ENCODE measurements at regions not wholly inside any gene's neighbourhood (a gene's known extent, or its start where the extent isn't known, plus 50 kb on each side); places are given as distances from the start of the nearest gene placed in this dataset.

DNA sequence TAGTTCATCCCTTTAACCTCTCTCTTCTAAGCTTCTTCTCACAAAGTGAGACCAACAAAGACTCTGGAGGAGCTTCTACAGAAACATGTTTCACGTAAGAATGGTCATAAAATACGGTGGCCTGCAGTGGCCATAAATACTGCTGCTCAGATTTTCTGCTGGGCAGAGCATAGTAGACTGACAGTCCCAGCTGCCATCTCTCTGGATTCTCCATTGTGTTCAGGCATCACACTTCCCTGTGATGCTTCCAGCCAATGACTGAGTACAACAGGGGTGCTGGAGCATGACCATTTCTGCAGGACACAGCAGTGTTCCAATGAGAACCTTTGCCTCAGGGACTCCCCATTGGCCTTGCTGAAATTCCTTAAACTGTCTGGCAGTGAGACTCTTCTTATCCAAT is 392.6 kb downstream of the MMUT start:
- Mint-ChIP-seq H3K27ac (no peak overlapping the region), H3K36me3 (ENCODE audit: low read depth) (no peaks in the 10 kb centered on the region), H3K4me3 (ENCODE audit: low read depth) (no peak overlapping the region), H3K27me3 (ENCODE audit: low read depth) (no peaks in the 10 kb centered on the region), H3K9me3 (peaks cover 10% of the 10 kb centered on the region), H3K4me1 (ENCODE audit: low read depth) (no peaks in the 10 kb centered on the region)
- no peak for DNase-seq (ENCODE audit: low spot score)
- intact Hi-C loops (cut with micrococcal nuclease) = no loop called here

DNA sequence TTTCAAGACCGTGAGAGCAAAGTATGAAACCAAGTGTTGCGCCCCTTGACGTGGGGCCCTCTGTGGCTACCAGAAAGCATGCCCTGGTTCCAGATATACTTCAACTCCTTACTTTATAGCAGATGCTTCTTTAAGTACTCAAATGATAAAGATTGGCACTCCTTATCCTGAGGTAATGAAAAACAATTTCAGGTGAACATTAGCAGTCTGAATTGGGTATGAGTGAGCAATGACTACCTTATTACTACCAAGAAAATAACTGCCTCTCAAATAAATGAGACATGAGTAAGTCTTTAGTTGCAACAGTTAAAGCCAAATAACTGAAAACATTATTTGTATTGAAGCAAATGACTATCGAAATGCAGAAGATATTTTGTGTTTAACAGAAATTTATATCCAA is 408.7 kb downstream of the MMUT start:
- no peaks in the 10 kb centered on the region for H3K27me3 Mint-ChIP-seq (ENCODE audit: low read depth)
- no peaks in the 10 kb centered on the region for H3K36me3 Mint-ChIP-seq (ENCODE audit: low read depth)
- intact Hi-C loops (cut with micrococcal nuclease) = no loop called here
- peaks cover 22% of the 10 kb centered on the region for H3K9me3 Mint-ChIP-seq
- H3K27ac Mint-ChIP-seq = no peak overlapping the region
- H3K4me3 Mint-ChIP-seq (ENCODE audit: low read depth) = no peak overlapping the region
- DNase-seq (ENCODE audit: low spot score) = no peak
- H3K4me1 Mint-ChIP-seq (ENCODE audit: low read depth) = no peaks in the 10 kb centered on the region

DNA sequence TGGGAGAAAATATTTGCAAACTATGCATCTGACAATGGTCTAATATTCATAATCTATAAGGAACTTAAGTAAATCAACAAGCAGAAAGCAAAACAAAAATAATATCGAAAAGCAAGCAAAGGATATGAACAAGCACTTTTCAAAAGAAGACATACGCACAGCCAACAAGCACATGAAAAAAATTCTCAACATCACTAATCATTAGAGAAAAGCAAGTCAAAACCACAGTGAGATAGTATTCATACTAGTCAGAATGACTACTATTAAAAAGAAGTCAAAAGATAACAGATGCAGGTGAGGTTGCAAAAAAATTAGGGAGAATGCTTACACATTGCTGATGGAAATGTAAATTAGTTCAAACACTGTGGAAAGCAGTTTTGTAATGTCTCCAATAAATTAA is 410.2 kb downstream of the MMUT start:
- H3K27me3 Mint-ChIP-seq (ENCODE audit: low read depth) = no peaks in the 10 kb centered on the region
- no peaks in the 10 kb centered on the region for H3K4me1 Mint-ChIP-seq (ENCODE audit: low read depth)
- no peak for DNase-seq (ENCODE audit: low spot score)
- no peak overlapping the region for H3K27ac Mint-ChIP-seq
- H3K9me3 Mint-ChIP-seq = peaks cover 24% of the 10 kb centered on the region
- no peaks in the 10 kb centered on the region for H3K36me3 Mint-ChIP-seq (ENCODE audit: low read depth)
- intact Hi-C loops (cut with micrococcal nuclease) = no loop called here
- H3K4me3 Mint-ChIP-seq (ENCODE audit: low read depth) = no peak overlapping the region

DNA sequence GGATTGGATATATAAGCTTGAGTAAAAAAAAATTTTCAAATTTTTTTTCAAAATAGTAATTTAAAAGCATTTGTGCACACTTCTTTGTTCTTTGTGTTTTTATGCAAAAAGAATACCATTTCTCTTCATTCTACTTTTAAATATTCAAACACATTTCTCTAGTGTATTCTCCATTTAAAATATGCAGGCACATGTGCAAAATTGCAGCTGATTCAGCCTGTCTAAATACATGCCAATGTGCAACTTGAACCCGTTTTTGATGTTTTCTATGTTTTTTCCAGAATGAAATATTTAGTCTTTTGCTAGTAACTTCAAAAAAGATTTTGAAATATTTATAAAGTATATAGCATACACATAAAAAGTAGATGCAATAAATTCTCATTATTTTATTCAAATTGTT is 411.8 kb downstream of the MMUT start:
- Mint-ChIP-seq H3K4me3 (ENCODE audit: low read depth) (no peak overlapping the region), H3K4me1 (ENCODE audit: low read depth) (no peaks in the 10 kb centered on the region), H3K36me3 (ENCODE audit: low read depth) (no peaks in the 10 kb centered on the region), H3K27me3 (ENCODE audit: low read depth) (no peaks in the 10 kb centered on the region), H3K27ac (no peak overlapping the region), H3K9me3 (peaks cover 20% of the 10 kb centered on the region)
- intact Hi-C loops (cut with micrococcal nuclease) = no loop called here
- no peak for DNase-seq (ENCODE audit: low spot score)

DNA sequence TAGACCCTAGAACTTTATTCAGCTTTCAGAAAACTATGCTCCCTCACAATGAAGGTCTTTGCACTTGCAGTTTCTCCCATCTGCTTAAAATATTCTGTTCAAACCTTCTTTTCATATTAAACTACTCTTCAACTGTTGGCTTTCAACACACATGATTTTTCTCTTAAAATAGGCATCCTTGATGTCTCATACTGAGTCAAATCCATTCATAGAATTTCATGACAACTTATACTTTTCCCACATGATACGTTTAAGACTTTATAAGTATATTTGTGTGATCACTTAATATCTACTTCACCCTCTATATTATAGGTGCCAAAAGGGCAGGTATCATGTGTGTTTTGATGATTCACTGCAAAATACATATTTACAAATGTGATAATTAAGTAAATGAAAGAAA is 412.5 kb downstream of the MMUT start:
- H3K27me3 Mint-ChIP-seq (ENCODE audit: low read depth) = no peaks in the 10 kb centered on the region
- no peak overlapping the region for H3K4me3 Mint-ChIP-seq (ENCODE audit: low read depth)
- no peaks in the 10 kb centered on the region for H3K4me1 Mint-ChIP-seq (ENCODE audit: low read depth)
- H3K9me3 Mint-ChIP-seq = peaks cover 19% of the 10 kb centered on the region
- intact Hi-C loops (cut with micrococcal nuclease) = no loop called here
- H3K27ac Mint-ChIP-seq = no peak overlapping the region
- no peaks in the 10 kb centered on the region for H3K36me3 Mint-ChIP-seq (ENCODE audit: low read depth)
- no peak for DNase-seq (ENCODE audit: low spot score)

DNA sequence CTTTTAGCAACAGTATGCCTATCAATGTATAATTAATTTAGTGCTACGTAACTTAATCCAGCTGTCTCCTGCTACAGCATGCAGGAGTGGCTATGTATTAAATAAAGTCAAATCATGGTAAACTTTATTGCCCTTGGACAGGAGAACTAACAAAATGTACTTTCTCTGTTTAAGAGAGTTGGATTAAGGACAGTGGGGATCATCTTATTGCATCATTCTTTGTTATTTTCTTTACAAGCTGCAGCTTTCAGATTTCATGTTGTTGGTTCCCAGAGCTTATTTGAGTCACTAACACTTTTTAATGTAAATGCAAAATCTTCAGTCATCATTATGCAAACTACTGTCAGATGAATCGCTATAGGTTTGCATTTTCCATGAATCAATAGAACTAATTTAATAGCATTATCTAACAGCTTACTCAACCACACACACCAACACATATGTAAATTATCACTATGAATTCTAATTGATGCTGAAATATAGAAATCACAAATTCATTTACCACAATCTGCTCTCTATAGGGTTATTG is 424.7 kb downstream of the MMUT start:
- H3K27ac Mint-ChIP-seq = no peak overlapping the region
- intact Hi-C loops (cut with micrococcal nuclease) = no loop called here
- no peaks in the 10 kb centered on the region for H3K4me1 Mint-ChIP-seq (ENCODE audit: low read depth)
- H3K9me3 Mint-ChIP-seq = peaks cover 6% of the 10 kb centered on the region
- no peaks in the 10 kb centered on the region for H3K27me3 Mint-ChIP-seq (ENCODE audit: low read depth)
- no peaks in the 10 kb centered on the region for H3K36me3 Mint-ChIP-seq (ENCODE audit: low read depth)
- no peak overlapping the region for H3K4me3 Mint-ChIP-seq (ENCODE audit: low read depth)
- no peak for DNase-seq (ENCODE audit: low spot score)

DNA sequence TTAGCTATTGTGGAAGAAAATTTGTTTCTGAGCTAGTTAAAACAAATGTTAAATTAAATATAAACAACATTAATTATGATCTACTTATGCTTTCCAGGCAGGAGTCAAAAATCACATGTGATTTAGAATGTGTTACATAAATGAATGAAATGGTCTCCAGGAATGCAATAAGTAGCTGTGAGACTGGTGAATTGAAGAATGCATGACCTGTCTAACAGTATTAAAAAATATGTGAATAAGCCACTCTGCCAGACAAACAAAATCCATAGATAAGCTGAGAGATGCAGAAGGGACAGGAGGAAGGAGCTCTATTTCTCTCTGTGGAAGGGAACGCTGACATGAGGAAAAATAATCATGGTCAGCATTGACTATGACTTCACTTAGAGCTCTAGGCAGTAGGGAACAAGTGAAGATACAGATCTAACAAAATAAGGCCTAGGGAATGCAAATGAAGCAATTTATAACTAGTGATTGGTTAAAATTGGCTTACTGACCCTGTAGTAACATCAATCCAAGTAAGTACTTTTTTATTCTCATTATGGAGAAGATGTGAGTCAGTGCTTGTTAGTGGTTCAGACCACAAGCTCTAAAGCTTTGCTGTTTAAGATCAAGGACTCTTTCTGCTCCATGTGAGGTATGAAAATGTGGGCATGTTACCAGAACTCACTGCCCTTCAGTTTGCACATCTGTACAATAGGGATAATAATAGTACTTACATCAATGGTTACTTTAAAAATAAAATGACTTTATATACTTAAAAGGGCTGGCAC is 432.6 kb downstream of the MMUT start:
- H3K4me1 Mint-ChIP-seq (ENCODE audit: low read depth) = no peaks in the 10 kb centered on the region
- no peaks in the 10 kb centered on the region for H3K36me3 Mint-ChIP-seq (ENCODE audit: low read depth)
- intact Hi-C loops (cut with micrococcal nuclease) = no loop called here
- no peak overlapping the region for H3K27ac Mint-ChIP-seq
- H3K9me3 Mint-ChIP-seq = peaks cover 8% of the 10 kb centered on the region
- H3K4me3 Mint-ChIP-seq (ENCODE audit: low read depth) = no peak overlapping the region
- DNase-seq (ENCODE audit: low spot score) = no peak
- H3K27me3 Mint-ChIP-seq (ENCODE audit: low read depth) = no peaks in the 10 kb centered on the region

DNA sequence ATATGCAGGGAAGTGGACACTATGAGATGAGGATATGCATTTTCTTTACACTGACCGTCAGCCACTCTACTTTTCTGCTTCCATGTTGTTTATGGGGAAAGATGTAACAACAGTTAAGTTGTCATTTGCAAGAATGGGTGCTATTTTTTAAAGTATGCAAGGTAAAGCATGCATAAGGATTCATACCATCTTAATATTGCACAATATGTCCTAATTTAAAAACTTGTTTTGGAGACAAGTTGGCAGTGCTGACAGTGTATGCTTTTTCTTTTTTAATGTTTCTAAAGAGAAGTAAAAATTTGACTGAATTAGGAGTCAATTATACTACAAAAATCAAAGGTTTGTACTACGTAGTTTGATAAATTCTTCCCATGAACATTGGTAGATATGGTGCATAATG is 435.4 kb downstream of the MMUT start:
- DNase-seq (ENCODE audit: low spot score) = no peak
- no peak overlapping the region for H3K27ac Mint-ChIP-seq
- intact Hi-C loops (cut with micrococcal nuclease) = no loop called here
- H3K4me3 Mint-ChIP-seq (ENCODE audit: low read depth) = no peak overlapping the region
- peaks cover 19% of the 10 kb centered on the region for H3K9me3 Mint-ChIP-seq
- no peaks in the 10 kb centered on the region for H3K4me1 Mint-ChIP-seq (ENCODE audit: low read depth)
- no peaks in the 10 kb centered on the region for H3K27me3 Mint-ChIP-seq (ENCODE audit: low read depth)
- no peaks in the 10 kb centered on the region for H3K36me3 Mint-ChIP-seq (ENCODE audit: low read depth)

DNA sequence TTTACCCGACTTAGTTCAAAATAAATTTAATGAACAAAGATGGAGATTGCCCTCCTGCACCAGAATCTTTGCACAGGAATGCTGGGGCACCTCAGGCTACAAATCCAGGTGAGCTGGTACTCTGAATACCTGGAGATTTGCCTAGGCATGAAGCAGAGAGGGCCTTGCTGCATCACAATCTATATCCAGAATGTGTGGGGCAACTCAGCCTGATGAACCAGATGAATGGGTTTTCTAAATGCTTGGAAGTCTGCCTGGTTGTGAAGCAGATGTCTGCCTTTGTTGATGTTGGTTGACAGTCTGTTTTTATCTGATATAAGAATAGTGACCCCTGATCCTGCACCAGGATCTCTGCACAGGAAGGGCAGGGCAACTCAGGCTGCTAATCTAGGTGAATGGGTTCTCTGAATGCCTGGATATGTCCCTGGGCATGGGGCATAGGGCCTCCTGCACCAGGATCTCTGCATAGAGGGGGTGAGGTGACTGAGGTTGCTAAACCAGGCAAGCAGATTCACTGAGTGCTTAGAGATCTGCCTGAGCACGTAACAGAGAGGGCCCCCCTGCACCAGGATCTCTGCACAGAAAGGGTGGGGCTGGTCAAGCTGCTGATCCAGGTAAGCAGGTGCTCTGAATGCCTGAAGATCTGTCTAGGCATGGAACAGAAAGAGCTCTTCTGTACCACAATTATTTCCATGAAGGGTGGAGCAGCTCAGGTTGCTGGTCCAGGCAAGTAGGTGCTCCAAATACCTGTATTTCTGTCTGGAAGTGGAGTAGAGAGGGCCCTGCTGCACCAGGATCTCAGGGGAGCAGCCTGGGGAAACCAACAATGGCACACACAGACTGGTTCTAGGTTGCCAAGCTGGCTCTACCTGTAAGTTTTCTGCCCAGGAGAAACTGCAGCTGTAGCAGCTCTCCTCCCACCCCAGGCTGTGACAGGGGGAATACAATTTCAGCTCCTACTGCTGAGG is 437.5 kb downstream of the MMUT start:
- no peak overlapping the region for H3K4me3 Mint-ChIP-seq (ENCODE audit: low read depth)

DNA sequence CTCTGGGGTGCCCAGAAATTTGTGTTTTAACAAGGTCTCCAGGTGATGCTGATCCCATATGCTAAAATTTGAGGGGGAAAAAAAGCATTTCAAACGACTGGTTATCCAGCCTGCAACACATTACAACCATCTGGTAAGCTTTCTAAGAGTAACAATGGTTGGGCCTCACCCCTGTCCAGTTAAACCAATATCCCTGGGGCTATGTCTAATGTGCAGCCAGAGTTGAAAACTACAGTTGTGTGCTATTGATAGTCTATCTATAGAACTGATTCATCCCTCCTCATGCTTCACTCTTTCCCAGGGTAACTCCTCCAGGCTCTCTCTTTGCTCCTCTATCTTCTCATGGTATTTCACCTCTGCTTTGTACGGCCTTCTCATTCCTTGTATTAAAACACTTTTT is 458.3 kb downstream of the MMUT start:
- H3K36me3 Mint-ChIP-seq (ENCODE audit: low read depth) = no peaks in the 10 kb centered on the region
- intact Hi-C loops (cut with micrococcal nuclease) = no loop called here
- H3K27me3 Mint-ChIP-seq (ENCODE audit: low read depth) = no peaks in the 10 kb centered on the region
- no peak overlapping the region for H3K27ac Mint-ChIP-seq
- no peaks in the 10 kb centered on the region for H3K4me1 Mint-ChIP-seq (ENCODE audit: low read depth)
- no peak overlapping the region for H3K4me3 Mint-ChIP-seq (ENCODE audit: low read depth)
- DNase-seq (ENCODE audit: low spot score) = no peak
- H3K9me3 Mint-ChIP-seq = peaks cover 5% of the 10 kb centered on the region

More for the DNA sequence above, 437.5 kb downstream of the MMUT start:
- intact Hi-C loops (cut with micrococcal nuclease) = no loop called here
- Mint-ChIP-seq H3K9me3 (peaks cover 19% of the 10 kb centered on the region), H3K4me1 (ENCODE audit: low read depth) (no peaks in the 10 kb centered on the region), H3K36me3 (ENCODE audit: low read depth) (no peaks in the 10 kb centered on the region), H3K27ac (no peak overlapping the region), H3K27me3 (ENCODE audit: low read depth) (no peaks in the 10 kb centered on the region)
- no peak for DNase-seq (ENCODE audit: low spot score)

DNA sequence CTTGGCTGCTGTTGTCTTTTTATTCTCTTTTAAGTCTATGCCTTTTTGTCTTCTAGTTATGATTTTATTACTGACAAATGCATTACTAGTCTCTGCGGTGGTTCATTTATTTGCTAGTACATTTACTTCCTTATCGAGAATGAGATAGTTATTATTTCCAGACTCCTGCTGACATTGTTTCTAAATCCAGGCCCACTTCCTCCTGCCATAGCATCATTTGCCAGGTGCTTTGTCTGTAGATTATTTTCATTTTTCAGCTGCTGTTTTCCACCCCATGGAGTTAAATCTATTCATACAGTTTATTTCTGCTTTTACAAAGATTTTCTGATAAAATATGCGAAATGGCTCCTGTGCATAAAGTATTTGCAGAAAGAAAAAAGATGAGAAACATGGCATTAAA is 459.7 kb downstream of the MMUT start:
- Mint-ChIP-seq H3K4me3 (ENCODE audit: low read depth) (no peak overlapping the region), H3K27ac (no peak overlapping the region), H3K27me3 (ENCODE audit: low read depth) (no peaks in the 10 kb centered on the region), H3K36me3 (ENCODE audit: low read depth) (no peaks in the 10 kb centered on the region), H3K4me1 (ENCODE audit: low read depth) (no peaks in the 10 kb centered on the region), H3K9me3 (peaks cover 5% of the 10 kb centered on the region)
- intact Hi-C loops (cut with micrococcal nuclease) = no loop called here
- no peak for DNase-seq (ENCODE audit: low spot score)

DNA sequence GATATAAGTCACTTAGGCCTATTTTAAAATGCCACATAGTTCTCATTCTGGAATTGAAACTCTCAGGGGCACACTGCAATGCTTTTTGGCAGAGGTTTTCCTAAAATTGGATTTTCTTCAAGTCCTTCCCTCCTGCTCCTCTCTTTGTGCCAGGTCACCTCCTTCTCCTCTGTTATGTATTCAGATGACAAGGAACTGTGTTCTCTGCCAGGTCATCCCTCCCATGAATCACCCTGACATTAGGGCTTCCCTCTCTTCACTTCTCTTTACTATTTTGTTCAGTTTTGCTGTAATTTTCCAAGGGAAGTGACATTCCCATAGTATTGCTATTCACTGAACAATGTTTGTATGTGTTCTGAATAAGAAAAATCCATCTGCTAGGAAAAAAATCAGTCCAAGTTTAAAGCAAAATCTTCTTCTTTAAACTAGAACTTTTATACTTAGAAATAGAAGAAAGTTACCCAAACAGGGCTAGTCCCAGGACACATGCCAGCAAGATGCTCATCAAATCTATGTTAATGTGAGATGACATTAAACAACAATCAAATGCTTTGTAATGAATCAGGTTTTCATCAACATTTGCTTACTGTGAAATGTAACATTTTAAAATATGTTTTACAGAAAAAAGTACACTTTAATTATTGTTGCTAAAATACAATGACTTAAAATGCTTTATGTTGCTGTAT is 461.1 kb downstream of the MMUT start:
- no peaks in the 10 kb centered on the region for H3K36me3 Mint-ChIP-seq (ENCODE audit: low read depth)
- intact Hi-C loops (cut with micrococcal nuclease) = no loop called here
- H3K27ac Mint-ChIP-seq = no peak overlapping the region
- no peaks in the 10 kb centered on the region for H3K4me1 Mint-ChIP-seq (ENCODE audit: low read depth)
- H3K27me3 Mint-ChIP-seq (ENCODE audit: low read depth) = no peaks in the 10 kb centered on the region
- no peak for DNase-seq (ENCODE audit: low spot score)
- no peaks in the 10 kb centered on the region for H3K9me3 Mint-ChIP-seq
- no peak overlapping the region for H3K4me3 Mint-ChIP-seq (ENCODE audit: low read depth)
